SU-DHL-6 (cell line): ENCODE measurements at regions not wholly inside any gene's neighbourhood (a gene's known extent, or its start where the extent isn't known, plus 50 kb on each side); places are given as distances from the start of the nearest gene placed in this dataset.

Experiments
- CTCF ChIP-seq: fragments of 200-600 bp; sonication (generic); IDR thresholded peaks from one replicate; pipeline ENCODE4 v1.5.1; 2017; ENCODE audit warnings: antibody characterized with exemption, mild to moderate bottlenecking, low read length, moderate library complexity; ENCODE audit not compliant: insufficient read depth, poor library complexity, severe bottlenecking
- EZH2phosphoT487 ChIP-seq: fragments of 200-600 bp; sonication (generic), shearing (Covaris generic); conservative IDR thresholded peaks from 2 replicates; pipeline ENCODE4 v1.6.1; 2018; ENCODE audit warnings: mild to moderate bottlenecking, antibody characterized with exemption, low read length, moderate library complexity, mixed read lengths

GRCh38 chr15:66935688-66936087 lies 129.7 kb upstream of the SMAD3 start:
- TF ChIP-seq CTCF (no peak), EZH2phosphoT487 (no peak)
